GM12878 (cell line): ENCODE measurements at regions not wholly inside any gene's neighbourhood (a gene's known extent, or its start where the extent isn't known, plus 50 kb on each side); places are given as distances from the start of the nearest gene placed in this dataset.

Experiments
- ATAC-seq: fragments of 200-7000 bp; cut with Tn5 transposase; 3 replicates; pipeline ENCODE4 v1.9.1; 2020; ENCODE audit warnings: mild to moderate bottlenecking, moderate library complexity
- BruUV-seq: library from RNA; stranded (reverse); fragments of 400-500 nt; replicated peaks from 2 replicates; lab custom pipeline; 2021; lab: Mats Ljungman, UMichigan
- CTCF ChIA-PET: fragments of 300-600 bp; sonication (Branson Sonifier 250); formaldehyde crosslinking; extraction: SDS; loops from one replicate; lab custom pipeline; 2021; ENCODE audit warnings: inconsistent platforms; lab: Yijun Ruan, JAX
- POLR2A ChIA-PET: fragments of 350-600 bp; formaldehyde crosslinking; extraction: SDS; loops from one replicate; lab custom pipeline; 2021; ENCODE audit warnings: inconsistent platforms; lab: Charles Lee
- RAD21 ChIA-PET: fragments of 300-600 bp; sonication (Branson Sonifier 250); formaldehyde crosslinking; loops from one replicate; lab custom pipeline; 2023; ENCODE audit warnings: antibody characterized with exemption; ENCODE audit not compliant: unreplicated experiment; lab: Charles Lee
- SMC1A ChIA-PET: fragments of 300-600 bp; sonication (Branson Sonifier 250); formaldehyde crosslinking; loops from one replicate; lab custom pipeline; 2023; ENCODE audit not compliant: unreplicated experiment, uncharacterized antibody; lab: Charles Lee
- DNase-seq: peaks from one replicate; pipeline ENCODE4 v3.0.0-alpha.2; 2011; ENCODE audit warnings: low read depth, low spot score
- FAIRE-seq: peaks from 3 replicates; lab custom pipeline; 2011; peaks lifted over from hg19 to GRCh38; lab: Jason Lieb, UNC
- H2AFZ ChIP-seq: 2 replicates; pipeline ENCODE4 v1.6.0; 2011; ENCODE audit warnings: low read depth, low read length, control low read depth; ENCODE audit not compliant: control insufficient read depth
- H3K27ac ChIP-seq: 2 replicates; pipeline ENCODE4 v1.5.1; 2011; ENCODE audit warnings: control low read depth; ENCODE audit not compliant: control insufficient read depth, insufficient read depth
- H3K27me3 ChIP-seq, 2 experiments: replicated peaks in 1 of 2; 2 replicates each; pipeline versions ENCODE4 v1.6.0 to v1.6.1; 2011; ENCODE audit warnings: low read length in 1 of 2; ENCODE audit not compliant: control insufficient read depth in 2 of 2, insufficient read depth in 2 of 2
- H3K36me3 ChIP-seq, 2 experiments: 2 replicates each; pipeline ENCODE4 v1.5.1; 2011; ENCODE audit warnings: low read length in 1 of 2; ENCODE audit not compliant: control insufficient read depth in 2 of 2, insufficient read depth in 2 of 2
- H3K4me1 ChIP-seq: 2 replicates; pipeline ENCODE4 v1.6.1; 2011; ENCODE audit warnings: mild to moderate bottlenecking, low read length, moderate library complexity, mixed read lengths; ENCODE audit not compliant: control insufficient read depth, insufficient read depth
- H3K4me2 ChIP-seq: 2 replicates; pipeline ENCODE4 v1.6.0; 2011; ENCODE audit warnings: control low read depth; ENCODE audit not compliant: control insufficient read depth, insufficient read depth
- H3K4me3 ChIP-seq: fragments of 200-600 bp; sonication (generic); 2 replicates; pipeline ENCODE4 v1.5.1; 2016
- H3K79me2 ChIP-seq: 2 replicates; pipeline ENCODE4 v1.6.0; 2011; ENCODE audit warnings: low read length; ENCODE audit not compliant: control insufficient read depth, insufficient read depth
- H3K9ac ChIP-seq: 2 replicates; pipeline ENCODE4 v1.8.0; 2011; ENCODE audit warnings: low read length, control low read depth, mixed read lengths; ENCODE audit not compliant: control insufficient read depth, insufficient read depth
- H3K9me3 ChIP-seq: replicated peaks from 3 replicates; pipeline ENCODE4 v1.5.1; 2011; ENCODE audit warnings: mild to moderate bottlenecking, low read length; ENCODE audit not compliant: control insufficient read depth, insufficient read depth
- H4K20me1 ChIP-seq: 2 replicates; pipeline ENCODE4 v1.6.0; 2011; ENCODE audit not compliant: control insufficient read depth, insufficient read depth
- CBX3 ChIP-seq: fragments of 200-600 bp; sonication (generic); IDR thresholded peaks from 2 replicates; pipeline ENCODE4 v1.6.1; 2016; ENCODE audit warnings: low read depth, borderline replicate concordance
- CREB1 ChIP-seq: IDR thresholded peaks from 2 replicates; pipeline ENCODE4 v1.6.1; 2012; ENCODE audit warnings: low read depth, mild to moderate bottlenecking, inconsistent platforms
- CREM ChIP-seq: IDR thresholded peaks from 2 replicates; pipeline ENCODE4 v1.6.1; 2014; ENCODE audit warnings: antibody characterized with exemption, low read depth
- FOXM1 ChIP-seq: IDR thresholded peaks from 2 replicates; pipeline ENCODE4 v1.6.1; 2012; ENCODE audit warnings: low read depth, mild to moderate bottlenecking, inconsistent platforms, low read length, moderate library complexity
- KDM1A ChIP-seq: fragments of 200-600 bp; sonication (generic); IDR thresholded peaks from 2 replicates; pipeline ENCODE4 v1.6.1; 2016; ENCODE audit warnings: borderline replicate concordance
- KLF5 ChIP-seq: fragments of 450-650 bp; IDR thresholded peaks from 2 replicates; pipeline ENCODE4 v1.6.1; 2014; ENCODE audit warnings: mild to moderate bottlenecking; ENCODE audit not compliant: partially characterized antibody
- MXI1 ChIP-seq: fragments of 150-350 bp; IDR thresholded peaks from 2 replicates; pipeline ENCODE4 v1.6.1; 2011; ENCODE audit warnings: low read depth, mild to moderate bottlenecking, inconsistent platforms, low read length, improper control_type of control experiment
- NFYB ChIP-seq: IDR thresholded peaks from 2 replicates; pipeline ENCODE4 v1.6.1; 2011; ENCODE audit warnings: low read depth, mild to moderate bottlenecking, low read length, improper control_type of control experiment, moderate library complexity; ENCODE audit not compliant: insufficient read depth
- NRF1 ChIP-seq: conservative IDR thresholded peaks from 2 replicates; pipeline ENCODE4 v1.6.1; 2011; ENCODE audit warnings: mild to moderate bottlenecking, low read depth, low read length, improper control_type of control experiment
- PML ChIP-seq: IDR thresholded peaks from 2 replicates; pipeline ENCODE4 v1.6.1; 2012; ENCODE audit warnings: low read length, inconsistent platforms
- RB1 ChIP-seq: fragments of 450-650 bp; formaldehyde crosslinking; IDR thresholded peaks from 2 replicates; pipeline ENCODE4 v1.6.1; 2017; ENCODE audit warnings: mild to moderate bottlenecking, borderline replicate concordance
- RCOR1 ChIP-seq: conservative IDR thresholded peaks from 2 replicates; pipeline ENCODE4 v1.6.1; 2012; ENCODE audit warnings: low read depth, low read length, improper control_type of control experiment
- ZNF384 ChIP-seq: IDR thresholded peaks from 2 replicates; pipeline ENCODE4 v1.6.1; 2012; ENCODE audit warnings: low read depth, mild to moderate bottlenecking, low read length, improper control_type of control experiment, borderline replicate concordance
- WGBS: methylation state at CpG from one replicate; pipeline ENCODE4 v1.1.6; 2016; ENCODE audit warnings: low lambda C conversion rate; ENCODE audit not compliant: insufficient replicate concordance, insufficient coverage; ENCODE audit errors: missing lambda C conversion rate; 5-methylcytosine and 5-hydroxymethylcytosine counted together
- in situ Hi-C: fragments of 300-500 bp; cut with MboI; formaldehyde crosslinking; loops from 9 replicates; pipeline ENCODE4 v1.14.3; 2018; ENCODE audit warnings: mixed read lengths
- intact Hi-C: fragments of 100-400 bp; cut with micrococcal nuclease; formaldehyde crosslinking; loops from one replicate; pipeline ENCODE4 v1.14.2; 2022; ENCODE audit not compliant: unreplicated experiment
- TF ChIP-seq, protein P1 (sequence below): fragments of 450-650 bp; formaldehyde crosslinking; IDR thresholded peaks from 2 replicates; pipeline ENCODE4 v1.4.0; 2020; ENCODE audit warnings: mild to moderate bottlenecking, moderate library complexity
- TF ChIP-seq, protein P2 (sequence below): fragments of 150-350 bp; IDR thresholded peaks from 2 replicates; pipeline ENCODE4 v1.6.1; 2014; ENCODE audit warnings: mild to moderate bottlenecking, low read depth, low read length

- TF ChIP-seq, protein P1, sequence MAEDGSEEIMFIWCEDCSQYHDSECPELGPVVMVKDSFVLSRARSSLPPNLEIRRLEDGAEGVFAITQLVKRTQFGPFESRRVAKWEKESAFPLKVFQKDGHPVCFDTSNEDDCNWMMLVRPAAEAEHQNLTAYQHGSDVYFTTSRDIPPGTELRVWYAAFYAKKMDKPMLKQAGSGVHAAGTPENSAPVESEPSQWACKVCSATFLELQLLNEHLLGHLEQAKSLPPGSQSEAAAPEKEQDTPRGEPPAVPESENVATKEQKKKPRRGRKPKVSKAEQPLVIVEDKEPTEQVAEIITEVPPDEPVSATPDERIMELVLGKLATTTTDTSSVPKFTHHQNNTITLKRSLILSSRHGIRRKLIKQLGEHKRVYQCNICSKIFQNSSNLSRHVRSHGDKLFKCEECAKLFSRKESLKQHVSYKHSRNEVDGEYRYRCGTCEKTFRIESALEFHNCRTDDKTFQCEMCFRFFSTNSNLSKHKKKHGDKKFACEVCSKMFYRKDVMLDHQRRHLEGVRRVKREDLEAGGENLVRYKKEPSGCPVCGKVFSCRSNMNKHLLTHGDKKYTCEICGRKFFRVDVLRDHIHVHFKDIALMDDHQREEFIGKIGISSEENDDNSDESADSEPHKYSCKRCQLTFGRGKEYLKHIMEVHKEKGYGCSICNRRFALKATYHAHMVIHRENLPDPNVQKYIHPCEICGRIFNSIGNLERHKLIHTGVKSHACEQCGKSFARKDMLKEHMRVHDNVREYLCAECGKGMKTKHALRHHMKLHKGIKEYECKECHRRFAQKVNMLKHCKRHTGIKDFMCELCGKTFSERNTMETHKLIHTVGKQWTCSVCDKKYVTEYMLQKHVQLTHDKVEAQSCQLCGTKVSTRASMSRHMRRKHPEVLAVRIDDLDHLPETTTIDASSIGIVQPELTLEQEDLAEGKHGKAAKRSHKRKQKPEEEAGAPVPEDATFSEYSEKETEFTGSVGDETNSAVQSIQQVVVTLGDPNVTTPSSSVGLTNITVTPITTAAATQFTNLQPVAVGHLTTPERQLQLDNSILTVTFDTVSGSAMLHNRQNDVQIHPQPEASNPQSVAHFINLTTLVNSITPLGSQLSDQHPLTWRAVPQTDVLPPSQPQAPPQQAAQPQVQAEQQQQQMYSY (CRISPR knock-in tag) = no peak
- TF ChIP-seq CREM = no peak
Measured at GRCh38 chr4:38516190-38516589, 147.8 kb upstream of the KLF3 start (continued).

GRCh38 chr4:38519666-38520065 lies 144.3 kb upstream of the KLF3 start:
- H2AFZ ChIP-seq = no peak overlapping the region
- H3K4me3 ChIP-seq = no peak overlapping the region
- ChIA-PET RAD21 (no interaction called here), POLR2A (no interaction called here), CTCF (interaction anchor here (1.1 kb wide), 1 partner anchor 308 kb away, joined by 3 read pairs; no protein-coding TSS in a partner anchor), SMC1A (interaction anchor here (0.6 kb wide), 1 partner anchor 311 kb away, joined by 3 read pairs; no protein-coding TSS in a partner anchor)
- peaks cover 10% of the 10 kb centered on the region for H3K4me1 ChIP-seq
- no peaks in the 10 kb centered on the region for H3K27me3 ChIP-seq
- no peak overlapping the region for H3K9ac ChIP-seq
- no peaks in the 10 kb centered on the region; the same call in 1 of the 3 replicates for H3K9me3 ChIP-seq
- no peak overlapping the region for H3K4me2 ChIP-seq
- BruUV-seq = no TSS peak
- no peak for ATAC-seq
- intact Hi-C loops = loop anchor here (5.0 kb wide), 2 partner anchors 148 to 202 kb away; no protein-coding TSS in a partner anchor
- no peaks in the 10 kb centered on the region for H4K20me1 ChIP-seq
- H3K79me2 ChIP-seq = no peaks in the 10 kb centered on the region
- H3K36me3 ChIP-seq = no peaks in the 10 kb centered on the region
- in situ Hi-C loops = no loop called here
- DNase-seq = no peak
- no peak for TF ChIP-seq RB1
- no peak for TF ChIP-seq MXI1
- no peak for TF ChIP-seq CREB1
- TF ChIP-seq CBX3 = no peak
- TF ChIP-seq FOXM1 = no peak
- no peak for TF ChIP-seq PML
- TF ChIP-seq KLF5 = no peak
- TF ChIP-seq, protein P2, sequence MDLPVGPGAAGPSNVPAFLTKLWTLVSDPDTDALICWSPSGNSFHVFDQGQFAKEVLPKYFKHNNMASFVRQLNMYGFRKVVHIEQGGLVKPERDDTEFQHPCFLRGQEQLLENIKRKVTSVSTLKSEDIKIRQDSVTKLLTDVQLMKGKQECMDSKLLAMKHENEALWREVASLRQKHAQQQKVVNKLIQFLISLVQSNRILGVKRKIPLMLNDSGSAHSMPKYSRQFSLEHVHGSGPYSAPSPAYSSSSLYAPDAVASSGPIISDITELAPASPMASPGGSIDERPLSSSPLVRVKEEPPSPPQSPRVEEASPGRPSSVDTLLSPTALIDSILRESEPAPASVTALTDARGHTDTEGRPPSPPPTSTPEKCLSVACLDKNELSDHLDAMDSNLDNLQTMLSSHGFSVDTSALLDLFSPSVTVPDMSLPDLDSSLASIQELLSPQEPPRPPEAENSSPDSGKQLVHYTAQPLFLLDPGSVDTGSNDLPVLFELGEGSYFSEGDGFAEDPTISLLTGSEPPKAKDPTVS = no peak
- TF ChIP-seq NFYB = no peak
- TF ChIP-seq KDM1A = no peak
- TF ChIP-seq RCOR1 = no peak
- TF ChIP-seq ZNF384 = no peak
- no peak for TF ChIP-seq NRF1
- no peak for FAIRE-seq
- H3K27ac ChIP-seq = no peak overlapping the region
- 89% methylated on average over 1 of the region's 1 CpG for WGBS
